SU-DHL-6 (cell line): ENCODE measurements at regions not wholly inside any gene's neighbourhood (a gene's known extent, or its start where the extent isn't known, plus 50 kb on each side); places are given as distances from the start of the nearest gene placed in this dataset.

Experiments used
- H2AFZ ChIP-seq: fragments of 200-600 bp; sonication (generic); 2 replicates; pipeline ENCODE4 v1.6.1; 2014; ENCODE audit warnings: low read depth, mild to moderate bottlenecking, moderate library complexity, mixed read lengths, antibody characterized with exemption, low read length; ENCODE audit not compliant: severe bottlenecking
- H3F3A ChIP-seq: fragments of 200-600 bp; shearing (Covaris generic); 2 replicates; pipeline ENCODE4 v1.6.0; 2016; ENCODE audit warnings: antibody characterized with exemption, mild to moderate bottlenecking; ENCODE audit not compliant: insufficient read depth
- H3K27ac ChIP-seq: fragments of 200-600 bp; sonication (generic); 2 replicates; pipeline ENCODE4 v1.5.1; 2016; ENCODE audit warnings: low read depth, mild to moderate bottlenecking, low read length, moderate library complexity, mixed read lengths
- H3K27me3 ChIP-seq: fragments of 200-600 bp; sonication (generic), shearing (Covaris generic); 2 replicates; pipeline ENCODE4 v1.6.0; 2014; ENCODE audit warnings: mild to moderate bottlenecking, low read length
- H3K36me3 ChIP-seq: fragments of 200-600 bp; sonication (generic); 2 replicates; pipeline ENCODE4 v1.6.1; 2014; ENCODE audit warnings: mild to moderate bottlenecking, low read length, mixed read lengths
- H3K4me2 ChIP-seq: fragments of 300-600, 200-600 bp; shearing (Covaris generic), sonication (generic); 2 replicates; pipeline ENCODE4 v1.6.0; 2014; ENCODE audit warnings: low read length, low read depth, mild to moderate bottlenecking; ENCODE audit not compliant: poor library complexity, severe bottlenecking
- H3K4me3 ChIP-seq: fragments of 200-600 bp; sonication (generic); 2 replicates; pipeline ENCODE4 v1.5.1; 2014; ENCODE audit warnings: antibody characterized with exemption, low read length, mild to moderate bottlenecking, mixed read lengths; ENCODE audit not compliant: insufficient read depth, poor library complexity, severe bottlenecking
- H3K79me2 ChIP-seq: fragments of 200-600 bp; sonication (generic); 2 replicates; pipeline ENCODE4 v1.6.1; 2014; ENCODE audit warnings: mild to moderate bottlenecking, low read length, moderate library complexity; ENCODE audit not compliant: insufficient read depth
- H3K9ac ChIP-seq: fragments of 200-600 bp; sonication (generic); 2 replicates; pipeline ENCODE4 v1.7.0; 2014; ENCODE audit warnings: mild to moderate bottlenecking, low read length
- H3K9me2 ChIP-seq: fragments of 200-600 bp; sonication (generic); replicated peaks from 2 replicates; pipeline ENCODE4 v1.6.1; 2014; ENCODE audit warnings: low read length; ENCODE audit not compliant: insufficient read depth
- H3K9me3 ChIP-seq: fragments of 200-600 bp; sonication (generic); 2 replicates; pipeline ENCODE4 v1.6.1; 2014; ENCODE audit warnings: low read length, mixed read lengths; ENCODE audit not compliant: insufficient read depth
- H4K20me1 ChIP-seq: fragments of 200-600 bp; sonication (generic); 2 replicates; pipeline ENCODE4 v1.6.1; 2014; ENCODE audit warnings: low read depth, mild to moderate bottlenecking, antibody characterized with exemption, low read length, moderate library complexity, mixed read lengths
- EZH2phosphoT487 ChIP-seq: fragments of 200-600 bp; sonication (generic), shearing (Covaris generic); conservative IDR thresholded peaks from 2 replicates; pipeline ENCODE4 v1.6.1; 2018; ENCODE audit warnings: mild to moderate bottlenecking, antibody characterized with exemption, low read length, moderate library complexity, mixed read lengths
- TF ChIP-seq, protein P1 (sequence below): fragments of 200-600 bp; sonication (generic); IDR thresholded peaks from one replicate; pipeline ENCODE4 v1.5.1; 2017; ENCODE audit warnings: antibody characterized with exemption, mild to moderate bottlenecking, low read length, moderate library complexity; ENCODE audit not compliant: insufficient read depth, poor library complexity, severe bottlenecking

DNA sequence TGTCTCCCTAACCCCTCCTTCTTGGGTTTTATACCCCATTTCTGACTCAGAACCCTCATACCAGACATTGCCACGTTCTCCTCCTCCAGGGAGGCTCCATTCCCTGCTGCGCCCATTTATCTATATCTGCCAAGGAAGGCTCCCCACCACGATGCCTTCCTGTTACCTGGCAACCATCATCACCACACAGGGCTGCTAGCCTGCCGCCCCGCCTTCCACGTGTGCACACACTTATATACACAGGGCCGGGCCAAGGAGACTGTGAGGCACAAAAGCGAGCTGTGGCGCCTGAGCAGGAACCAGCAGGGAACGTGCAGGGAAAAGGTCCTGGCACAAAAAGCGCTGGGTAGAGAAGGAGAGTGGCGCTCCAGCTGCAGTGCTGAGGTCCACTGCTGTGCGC, 261.8 kb downstream of the CBLN1 start:
- H3K4me2 ChIP-seq, result no peak overlapping the region
- TF ChIP-seq, protein P1, sequence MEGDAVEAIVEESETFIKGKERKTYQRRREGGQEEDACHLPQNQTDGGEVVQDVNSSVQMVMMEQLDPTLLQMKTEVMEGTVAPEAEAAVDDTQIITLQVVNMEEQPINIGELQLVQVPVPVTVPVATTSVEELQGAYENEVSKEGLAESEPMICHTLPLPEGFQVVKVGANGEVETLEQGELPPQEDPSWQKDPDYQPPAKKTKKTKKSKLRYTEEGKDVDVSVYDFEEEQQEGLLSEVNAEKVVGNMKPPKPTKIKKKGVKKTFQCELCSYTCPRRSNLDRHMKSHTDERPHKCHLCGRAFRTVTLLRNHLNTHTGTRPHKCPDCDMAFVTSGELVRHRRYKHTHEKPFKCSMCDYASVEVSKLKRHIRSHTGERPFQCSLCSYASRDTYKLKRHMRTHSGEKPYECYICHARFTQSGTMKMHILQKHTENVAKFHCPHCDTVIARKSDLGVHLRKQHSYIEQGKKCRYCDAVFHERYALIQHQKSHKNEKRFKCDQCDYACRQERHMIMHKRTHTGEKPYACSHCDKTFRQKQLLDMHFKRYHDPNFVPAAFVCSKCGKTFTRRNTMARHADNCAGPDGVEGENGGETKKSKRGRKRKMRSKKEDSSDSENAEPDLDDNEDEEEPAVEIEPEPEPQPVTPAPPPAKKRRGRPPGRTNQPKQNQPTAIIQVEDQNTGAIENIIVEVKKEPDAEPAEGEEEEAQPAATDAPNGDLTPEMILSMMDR, result no peak
- no peak for TF ChIP-seq EZH2phosphoT487
- H3K9me3 ChIP-seq, result no peaks in the 10 kb centered on the region
- no peaks in the 10 kb centered on the region for H3K79me2 ChIP-seq
- H3K27me3 ChIP-seq, result no peaks in the 10 kb centered on the region
- H3K4me3 ChIP-seq, result no peak overlapping the region
- H3K36me3 ChIP-seq, result no peaks in the 10 kb centered on the region
- H3K9me2 ChIP-seq, result no peaks in the 10 kb centered on the region
- no peaks in the 10 kb centered on the region for H3F3A ChIP-seq
- no peak overlapping the region for H3K27ac ChIP-seq
- H2AFZ ChIP-seq, result no peak overlapping the region
- no peaks in the 10 kb centered on the region for H4K20me1 ChIP-seq
- no peak overlapping the region for H3K9ac ChIP-seq

- Histone ChIP-seq H3K9ac (no peak overlapping the region), H3K9me3 (no peaks in the 10 kb centered on the region), H3K79me2 (no peaks in the 10 kb centered on the region), H3K36me3 (no peaks in the 10 kb centered on the region), H3K27me3 (no peaks in the 10 kb centered on the region), H3K4me2 (no peak overlapping the region), H2AFZ (no peak overlapping the region), H3K27ac (no peak overlapping the region), H3K4me3 (no peak overlapping the region), H3F3A (no peaks in the 10 kb centered on the region), H4K20me1 (no peaks in the 10 kb centered on the region), H3K9me2 (no peaks in the 10 kb centered on the region)
- TF ChIP-seq, protein P1, result no peak
- no peak for TF ChIP-seq EZH2phosphoT487
Observed at GRCh38 chr16:49019081-49019633, 262.5 kb downstream of the CBLN1 start.

GRCh38 chr16:49018259-49018931, 263.2 kb downstream of the CBLN1 start:
- H3K4me2 ChIP-seq, result no peak overlapping the region
- H2AFZ ChIP-seq, result no peak overlapping the region
- no peak for TF ChIP-seq EZH2phosphoT487
- TF ChIP-seq, protein P1, result no peak
- H3K27ac ChIP-seq, result no peak overlapping the region
- no peaks in the 10 kb centered on the region for H4K20me1 ChIP-seq
- no peak overlapping the region for H3K4me3 ChIP-seq
- H3K9me3 ChIP-seq, result no peaks in the 10 kb centered on the region
- H3K36me3 ChIP-seq, result no peaks in the 10 kb centered on the region
- no peaks in the 10 kb centered on the region for H3F3A ChIP-seq
- H3K79me2 ChIP-seq, result no peaks in the 10 kb centered on the region
- H3K9ac ChIP-seq, result no peak overlapping the region
- no peaks in the 10 kb centered on the region for H3K9me2 ChIP-seq
- H3K27me3 ChIP-seq, result no peaks in the 10 kb centered on the region
